WTC11 (cell line): ENCODE measurements at regions not wholly inside any gene's neighbourhood (a gene's known extent, or its start where the extent isn't known, plus 50 kb on each side); places are given as distances from the start of the nearest gene placed in this dataset.
A peak's percentile ranks its signal among the peaks of the same experiment; 100 is the strongest.

Experiments used
- ATAC-seq: fragments of 200-7000 bp; cut with Tn5 transposase; 2 replicates; pipeline ENCODE4 v1.10.0; 2021; ENCODE audit warnings: mild to moderate bottlenecking, moderate library complexity
- CTCF ChIA-PET: fragments of 300-600 bp; sonication (Branson Sonifier 250); formaldehyde crosslinking; loops from one replicate; lab custom pipeline; 2021; ENCODE audit warnings: antibody characterized with exemption; lab: Charles Lee
- POLR2A ChIA-PET: fragments of 350-600 bp; sonication (Branson Sonifier 250); formaldehyde crosslinking; loops from one replicate; lab custom pipeline; 2021; ENCODE audit warnings: antibody characterized with exemption; lab: Charles Lee
- DNase-seq: peaks from one replicate; pipeline ENCODE4 v3.0.0; 2021; ENCODE audit warnings: low spot score
- H3K27ac Mint-ChIP-seq: 2 replicates; pipeline ENCODE4 v1.8.0; 2021; ENCODE audit warnings: mixed read lengths
- H3K27me3 Mint-ChIP-seq: 2 replicates; pipeline ENCODE4 v1.8.0; 2021; ENCODE audit warnings: low read depth, mild to moderate bottlenecking, moderate library complexity, mixed read lengths
- H3K36me3 Mint-ChIP-seq: 2 replicates; pipeline ENCODE4 v1.8.0; 2021; ENCODE audit warnings: mixed read lengths
- H3K4me1 Mint-ChIP-seq: 2 replicates; pipeline ENCODE4 v1.8.0; 2022; ENCODE audit warnings: mixed read lengths
- H3K4me3 Mint-ChIP-seq: 2 replicates; pipeline ENCODE4 v1.8.0; 2021; ENCODE audit warnings: mild to moderate bottlenecking, moderate library complexity, mixed read lengths
- H3K9me3 Mint-ChIP-seq: 2 replicates; pipeline ENCODE4 v1.8.0; 2021; ENCODE audit warnings: mixed read lengths
- AR ChIP-seq: fragments of 250-450 bp; sonication (Bioruptor Pico); IDR thresholded peaks from 2 replicates; pipeline ENCODE4 v1.9.0; 2021; ENCODE audit warnings: mild to moderate bottlenecking
- ATF1 ChIP-seq: sonication (generic); formaldehyde crosslinking; IDR thresholded peaks from 2 replicates; pipeline ENCODE4 v1.8.1; 2023; ENCODE audit warnings: mild to moderate bottlenecking, moderate library complexity, missing genetic modification reagents
- CDX4 ChIP-seq: fragments of 250-450 bp; sonication (Bioruptor Pico); IDR thresholded peaks from 2 replicates; pipeline ENCODE4 v1.9.0; 2021; ENCODE audit warnings: moderate library complexity, mild to moderate bottlenecking, inconsistent platforms, borderline replicate concordance
- ERG ChIP-seq: fragments of 250-450 bp; sonication (Bioruptor Pico); IDR thresholded peaks from 2 replicates; pipeline ENCODE4 v1.8.0; 2021; ENCODE audit warnings: mild to moderate bottlenecking
- FOXP1 ChIP-seq: sonication (generic); formaldehyde crosslinking; IDR thresholded peaks from 2 replicates; pipeline ENCODE4 v1.8.0; 2022; ENCODE audit warnings: missing genetic modification reagents, mild to moderate bottlenecking, moderate library complexity, borderline replicate concordance
- GTF2I ChIP-seq: fragments of 250-450 bp; sonication (Bioruptor Pico); conservative IDR thresholded peaks from 2 replicates; pipeline ENCODE4 v1.4.0; 2021; ENCODE audit warnings: mild to moderate bottlenecking
- IRF2 ChIP-seq: sonication (generic); formaldehyde crosslinking; IDR thresholded peaks from 2 replicates; pipeline ENCODE4 v1.8.0; 2022; ENCODE audit warnings: low read depth, missing genetic modification reagents, borderline replicate concordance
- NR2C2 ChIP-seq: sonication (generic); formaldehyde crosslinking; IDR thresholded peaks from 2 replicates; pipeline ENCODE4 v1.8.0; 2022; ENCODE audit warnings: mild to moderate bottlenecking, missing genetic modification reagents
- PRRX2 ChIP-seq: fragments of 250-450 bp; sonication (Bioruptor Pico); IDR thresholded peaks from 2 replicates; pipeline ENCODE4 v1.8.0; 2021; ENCODE audit warnings: mild to moderate bottlenecking
- SMAD4 ChIP-seq: sonication (generic); formaldehyde crosslinking; IDR thresholded peaks from 2 replicates; pipeline ENCODE4 v1.8.0; 2022; ENCODE audit warnings: mild to moderate bottlenecking, missing genetic modification reagents
- SOX15 ChIP-seq: fragments of 250-450 bp; sonication (Bioruptor Pico); IDR thresholded peaks from 2 replicates; pipeline ENCODE4 v1.9.0; 2021; ENCODE audit warnings: mild to moderate bottlenecking
- SP1 ChIP-seq: sonication (generic); formaldehyde crosslinking; conservative IDR thresholded peaks from 2 replicates; pipeline ENCODE4 v1.8.1; 2022; ENCODE audit warnings: missing genetic modification reagents
- TEAD1 ChIP-seq: sonication (generic); formaldehyde crosslinking; IDR thresholded peaks from 2 replicates; pipeline ENCODE4 v1.8.0; 2022; ENCODE audit warnings: mild to moderate bottlenecking, missing genetic modification reagents
- TP53 ChIP-seq: sonication (generic); formaldehyde crosslinking; IDR thresholded peaks from 2 replicates; pipeline ENCODE4 v1.8.1; 2023; ENCODE audit warnings: mild to moderate bottlenecking, missing genetic modification reagents
- ZBTB21 ChIP-seq: sonication (generic); formaldehyde crosslinking; IDR thresholded peaks from 2 replicates; pipeline ENCODE4 v1.8.1; 2023; ENCODE audit warnings: mild to moderate bottlenecking, missing genetic modification reagents, borderline replicate concordance
- ZNF121 ChIP-seq: sonication (generic); formaldehyde crosslinking; IDR thresholded peaks from 2 replicates; pipeline ENCODE4 v1.8.0; 2023; ENCODE audit warnings: missing genetic modification reagents
- ZNF219 ChIP-seq: sonication (generic); formaldehyde crosslinking; IDR thresholded peaks from 2 replicates; pipeline ENCODE4 v1.8.0; 2023; ENCODE audit warnings: missing genetic modification reagents, mild to moderate bottlenecking, borderline replicate concordance
- ZNF396 ChIP-seq: fragments of 250-450 bp; sonication (Bioruptor Pico); IDR thresholded peaks from 2 replicates; pipeline ENCODE4 v1.8.0; 2021; ENCODE audit warnings: mild to moderate bottlenecking, moderate library complexity, borderline replicate concordance
- TF ChIP-seq, protein P1 (sequence below): fragments of 250-450 bp; sonication (Bioruptor Pico); IDR thresholded peaks from 2 replicates; pipeline ENCODE4 v2.1.2; 2022; ENCODE audit warnings: mild to moderate bottlenecking, moderate library complexity
- TF ChIP-seq, protein P2 (sequence below): sonication (generic); formaldehyde crosslinking; IDR thresholded peaks from 2 replicates; pipeline ENCODE4 v1.8.0; 2023; ENCODE audit warnings: missing genetic modification reagents, mild to moderate bottlenecking, borderline replicate concordance
- TF ChIP-seq, protein P3 (sequence below): sonication (generic); formaldehyde crosslinking; IDR thresholded peaks from 2 replicates; pipeline ENCODE4 v1.8.1; 2023; ENCODE audit warnings: mild to moderate bottlenecking, missing genetic modification reagents, moderate library complexity
- TF ChIP-seq, protein P4 (sequence below): sonication (generic); formaldehyde crosslinking; IDR thresholded peaks from 2 replicates; pipeline ENCODE4 v1.8.1; 2022; ENCODE audit warnings: missing genetic modification reagents, borderline replicate concordance

DNA sequence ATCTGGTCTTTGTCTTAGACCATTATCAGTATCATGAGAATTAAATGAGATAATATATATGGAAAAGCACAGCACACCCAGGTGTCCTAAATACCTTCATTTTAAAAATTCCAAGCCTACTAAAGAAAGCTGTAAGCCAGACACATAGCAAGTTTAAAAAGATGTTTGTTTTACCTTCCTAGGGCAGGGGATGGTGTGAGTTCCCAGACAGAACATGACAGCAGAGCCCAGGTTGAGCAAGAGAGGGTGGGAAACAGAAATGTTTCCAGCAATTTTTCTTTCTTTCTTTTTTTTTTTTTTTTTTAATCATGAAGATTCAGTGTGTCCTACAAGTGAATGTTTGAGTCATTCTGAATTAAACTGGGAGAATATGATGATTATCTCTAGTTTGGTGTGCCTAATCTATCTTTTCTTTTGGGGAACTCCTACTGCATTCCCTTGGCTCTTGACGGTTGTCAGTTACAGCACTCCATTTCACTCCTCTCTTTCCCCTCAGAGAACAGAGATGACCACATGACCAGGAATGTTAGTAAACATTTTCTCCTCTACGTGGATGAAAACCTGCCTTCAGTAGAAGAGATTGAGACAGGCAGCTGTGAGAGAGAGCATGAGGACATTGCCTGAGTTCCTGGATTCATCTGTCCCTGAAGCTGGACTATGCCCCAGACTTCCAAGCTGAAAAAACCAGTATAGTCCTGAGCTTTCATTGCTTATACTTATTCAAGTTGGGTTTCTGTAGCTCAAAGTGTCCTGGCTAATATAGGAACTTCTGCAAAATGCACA is 54.5 kb upstream of the ARL14 start:
- Mint-ChIP-seq H3K4me3 (no peak overlapping the region), H3K4me1 (peaks cover 11% of the 10 kb centered on the region), H3K27me3 (no peaks in the 10 kb centered on the region), H3K36me3 (no peaks in the 10 kb centered on the region), H3K27ac (peak overlapping the region; percentile 21; the same call in 1 of the 2 replicates), H3K9me3 (no peaks in the 10 kb centered on the region)
- POLR2A ChIA-PET: interaction anchor here (0.6 kb wide), 1 partner anchor 180 kb away, joined by 3 read pairs; no protein-coding TSS in a partner anchor
- no peak for TF ChIP-seq NR2C2
- no peak for TF ChIP-seq SP1 (CRISPR knock-in tag)
- TF ChIP-seq ZNF121 (CRISPR knock-in tag): no peak
- TF ChIP-seq ERG (CRISPR knock-in tag): no peak
- TF ChIP-seq ZBTB21: no peak
- TF ChIP-seq TEAD1 (CRISPR knock-in tag): no peak
- TF ChIP-seq, protein P1, sequence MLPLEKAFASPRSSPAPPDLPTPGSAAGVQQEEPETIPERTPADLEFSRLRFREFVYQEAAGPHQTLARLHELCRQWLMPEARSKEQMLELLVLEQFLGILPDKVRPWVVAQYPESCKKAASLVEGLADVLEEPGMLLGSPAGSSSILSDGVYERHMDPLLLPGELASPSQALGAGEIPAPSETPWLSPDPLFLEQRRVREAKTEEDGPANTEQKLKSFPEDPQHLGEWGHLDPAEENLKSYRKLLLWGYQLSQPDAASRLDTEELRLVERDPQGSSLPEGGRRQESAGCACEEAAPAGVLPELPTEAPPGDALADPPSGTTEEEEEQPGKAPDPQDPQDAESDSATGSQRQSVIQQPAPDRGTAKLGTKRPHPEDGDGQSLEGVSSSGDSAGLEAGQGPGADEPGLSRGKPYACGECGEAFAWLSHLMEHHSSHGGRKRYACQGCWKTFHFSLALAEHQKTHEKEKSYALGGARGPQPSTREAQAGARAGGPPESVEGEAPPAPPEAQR (CRISPR knock-in tag): no peak
- no peak for TF ChIP-seq IRF2 (CRISPR knock-in tag)
- TF ChIP-seq TP53 (CRISPR knock-in tag): no peak
- no peak for TF ChIP-seq ZNF396 (CRISPR knock-in tag)
- no peak for TF ChIP-seq CDX4
- DNase-seq (no peak), ATAC-seq (no peak)
- CTCF ChIA-PET: no interaction called here

- no peak overlapping the region for H3K4me3 Mint-ChIP-seq
- no peaks in the 10 kb centered on the region for H3K27me3 Mint-ChIP-seq
- no peak overlapping the region for H3K27ac Mint-ChIP-seq
- H3K9me3 Mint-ChIP-seq: no peaks in the 10 kb centered on the region
- CTCF ChIA-PET: no interaction called here
- no peaks in the 10 kb centered on the region for H3K36me3 Mint-ChIP-seq
- H3K4me1 Mint-ChIP-seq: no peaks in the 10 kb centered on the region
- no peak for DNase-seq
- POLR2A ChIA-PET: no interaction called here
- no peak for TF ChIP-seq GTF2I (CRISPR knock-in tag)
- no peak for TF ChIP-seq SOX15 (CRISPR knock-in tag)
- TF ChIP-seq, protein P2, sequence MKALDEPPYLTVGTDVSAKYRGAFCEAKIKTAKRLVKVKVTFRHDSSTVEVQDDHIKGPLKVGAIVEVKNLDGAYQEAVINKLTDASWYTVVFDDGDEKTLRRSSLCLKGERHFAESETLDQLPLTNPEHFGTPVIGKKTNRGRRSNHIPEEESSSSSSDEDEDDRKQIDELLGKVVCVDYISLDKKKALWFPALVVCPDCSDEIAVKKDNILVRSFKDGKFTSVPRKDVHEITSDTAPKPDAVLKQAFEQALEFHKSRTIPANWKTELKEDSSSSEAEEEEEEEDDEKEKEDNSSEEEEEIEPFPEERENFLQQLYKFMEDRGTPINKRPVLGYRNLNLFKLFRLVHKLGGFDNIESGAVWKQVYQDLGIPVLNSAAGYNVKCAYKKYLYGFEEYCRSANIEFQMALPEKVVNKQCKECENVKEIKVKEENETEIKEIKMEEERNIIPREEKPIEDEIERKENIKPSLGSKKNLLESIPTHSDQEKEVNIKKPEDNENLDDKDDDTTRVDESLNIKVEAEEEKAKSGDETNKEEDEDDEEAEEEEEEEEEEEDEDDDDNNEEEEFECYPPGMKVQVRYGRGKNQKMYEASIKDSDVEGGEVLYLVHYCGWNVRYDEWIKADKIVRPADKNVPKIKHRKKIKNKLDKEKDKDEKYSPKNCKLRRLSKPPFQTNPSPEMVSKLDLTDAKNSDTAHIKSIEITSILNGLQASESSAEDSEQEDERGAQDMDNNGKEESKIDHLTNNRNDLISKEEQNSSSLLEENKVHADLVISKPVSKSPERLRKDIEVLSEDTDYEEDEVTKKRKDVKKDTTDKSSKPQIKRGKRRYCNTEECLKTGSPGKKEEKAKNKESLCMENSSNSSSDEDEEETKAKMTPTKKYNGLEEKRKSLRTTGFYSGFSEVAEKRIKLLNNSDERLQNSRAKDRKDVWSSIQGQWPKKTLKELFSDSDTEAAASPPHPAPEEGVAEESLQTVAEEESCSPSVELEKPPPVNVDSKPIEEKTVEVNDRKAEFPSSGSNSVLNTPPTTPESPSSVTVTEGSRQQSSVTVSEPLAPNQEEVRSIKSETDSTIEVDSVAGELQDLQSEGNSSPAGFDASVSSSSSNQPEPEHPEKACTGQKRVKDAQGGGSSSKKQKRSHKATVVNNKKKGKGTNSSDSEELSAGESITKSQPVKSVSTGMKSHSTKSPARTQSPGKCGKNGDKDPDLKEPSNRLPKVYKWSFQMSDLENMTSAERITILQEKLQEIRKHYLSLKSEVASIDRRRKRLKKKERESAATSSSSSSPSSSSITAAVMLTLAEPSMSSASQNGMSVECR (CRISPR knock-in tag): no peak
- TF ChIP-seq ZNF219 (CRISPR knock-in tag): no peak
- no peak for TF ChIP-seq PRRX2 (CRISPR knock-in tag)
- TF ChIP-seq NR2C2: no peak
- TF ChIP-seq FOXP1: no peak
- TF ChIP-seq, protein P3, sequence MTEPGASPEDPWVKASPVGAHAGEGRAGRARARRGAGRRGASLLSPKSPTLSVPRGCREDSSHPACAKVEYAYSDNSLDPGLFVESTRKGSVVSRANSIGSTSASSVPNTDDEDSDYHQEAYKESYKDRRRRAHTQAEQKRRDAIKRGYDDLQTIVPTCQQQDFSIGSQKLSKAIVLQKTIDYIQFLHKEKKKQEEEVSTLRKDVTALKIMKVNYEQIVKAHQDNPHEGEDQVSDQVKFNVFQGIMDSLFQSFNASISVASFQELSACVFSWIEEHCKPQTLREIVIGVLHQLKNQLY (CRISPR knock-in tag): no peak
- no peak for TF ChIP-seq AR
- no peak for TF ChIP-seq SMAD4 (CRISPR knock-in tag)
- TF ChIP-seq ATF1 (CRISPR knock-in tag): no peak
- TF ChIP-seq, protein P4, sequence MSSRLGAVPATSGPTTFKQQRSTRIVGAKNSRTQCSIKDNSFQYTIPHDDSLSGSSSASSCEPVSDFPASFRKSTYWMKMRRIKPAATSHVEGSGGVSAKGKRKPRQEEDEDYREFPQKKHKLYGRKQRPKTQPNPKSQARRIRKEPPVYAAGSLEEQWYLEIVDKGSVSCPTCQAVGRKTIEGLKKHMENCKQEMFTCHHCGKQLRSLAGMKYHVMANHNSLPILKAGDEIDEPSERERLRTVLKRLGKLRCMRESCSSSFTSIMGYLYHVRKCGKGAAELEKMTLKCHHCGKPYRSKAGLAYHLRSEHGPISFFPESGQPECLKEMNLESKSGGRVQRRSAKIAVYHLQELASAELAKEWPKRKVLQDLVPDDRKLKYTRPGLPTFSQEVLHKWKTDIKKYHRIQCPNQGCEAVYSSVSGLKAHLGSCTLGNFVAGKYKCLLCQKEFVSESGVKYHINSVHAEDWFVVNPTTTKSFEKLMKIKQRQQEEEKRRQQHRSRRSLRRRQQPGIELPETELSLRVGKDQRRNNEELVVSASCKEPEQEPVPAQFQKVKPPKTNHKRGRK (CRISPR knock-in tag): no peak
- TF ChIP-seq, all 79 proteins: peak for 0
- ATAC-seq: no peak
Observed at GRCh38 chr3:160618878-160619277, 53.5 kb upstream of the KPNA4 start.
